PC-3 (cell line): ENCODE measurements at regions not wholly inside any gene's neighbourhood (a gene's known extent, or its start where the extent isn't known, plus 50 kb on each side); places are given as distances from the start of the nearest gene placed in this dataset.

ENCODE experiments used
- ATAC-seq: fragments of 200-7000 bp; cut with Tn5 transposase; 2 replicates; pipeline ENCODE4 v1.9.1; 2020; ENCODE audit warnings: mild to moderate bottlenecking, moderate library complexity
- BruUV-seq: library from RNA; stranded (reverse); fragments of 400-500 nt; replicated peaks from 2 replicates; lab custom pipeline; 2021; lab: Mats Ljungman, UMichigan
- CTCF ChIA-PET: fragments of 300-600 bp; sonication (Branson Sonifier 250); formaldehyde crosslinking; loops from one replicate; lab custom pipeline; 2022; ENCODE audit warnings: antibody characterized with exemption; lab: Charles Lee
- POLR2A ChIA-PET: fragments of 300-600 bp; sonication (Branson Sonifier 250); formaldehyde crosslinking; loops from one replicate; lab custom pipeline; 2022; ENCODE audit warnings: antibody characterized with exemption; ENCODE audit not compliant: unreplicated experiment; lab: Charles Lee
- DNase-seq: peaks from one replicate; pipeline ENCODE4 v3.0.0-alpha.2; 2015
- H2AFZ ChIP-seq: fragments of 300-600 bp; sonication (generic); 2 replicates; pipeline ENCODE4 v1.6.0; 2016; ENCODE audit warnings: antibody characterized with exemption, low read length
- H3F3A ChIP-seq: fragments of 300-600 bp; sonication (generic); one replicate; pipeline ENCODE4 v1.6.0; 2017; ENCODE audit warnings: antibody characterized with exemption, low read length, control low read depth, mild to moderate bottlenecking; ENCODE audit not compliant: unreplicated experiment
- H3K27ac ChIP-seq: fragments of 300-600 bp; sonication (generic); 2 replicates; pipeline ENCODE4 v1.5.1; 2016; ENCODE audit warnings: mild to moderate bottlenecking, low read length
- H3K27me3 ChIP-seq: fragments of 300-600 bp; sonication (generic); 2 replicates; pipeline ENCODE4 v1.6.1; 2016; ENCODE audit warnings: low read length, mixed read lengths
- H3K36me3 ChIP-seq: fragments of 300-600 bp; sonication (generic); 2 replicates; pipeline ENCODE4 v1.6.1; 2016; ENCODE audit warnings: low read depth, mixed run types, low read length, mixed read lengths
- H3K4me1 ChIP-seq: fragments of 300-600 bp; sonication (generic); 2 replicates; pipeline ENCODE4 v1.5.1; 2016; ENCODE audit warnings: low read length; ENCODE audit not compliant: insufficient read depth
- H3K4me2 ChIP-seq: fragments of 300-600 bp; sonication (generic); 2 replicates; pipeline ENCODE4 v1.6.0; 2016; ENCODE audit warnings: low read length
- H3K4me3 ChIP-seq: fragments of 300-600 bp; sonication (generic); 2 replicates; pipeline ENCODE4 v1.5.1; 2016; ENCODE audit warnings: mild to moderate bottlenecking, low read length, mixed read lengths
- H3K79me2 ChIP-seq: fragments of 300-600 bp; sonication (generic); 2 replicates; pipeline ENCODE4 v1.6.1; 2017; ENCODE audit warnings: low read length, mixed read lengths
- H3K9ac ChIP-seq: fragments of 300-600 bp; sonication (generic); 2 replicates; pipeline ENCODE4 v1.6.0; 2016; ENCODE audit warnings: mild to moderate bottlenecking, low read length
- H3K9me2 ChIP-seq: fragments of 300-600 bp; sonication (generic); replicated peaks from 2 replicates; pipeline ENCODE4 v1.6.1; 2016; ENCODE audit warnings: mixed run types, low read length, mixed read lengths
- H3K9me3 ChIP-seq: fragments of 300-600 bp; sonication (generic); 2 replicates; pipeline ENCODE4 v1.6.1; 2016; ENCODE audit warnings: low read length, mixed read lengths
- H4K20me1 ChIP-seq: fragments of 300-600 bp; sonication (generic); 2 replicates; pipeline ENCODE4 v1.6.1; 2016; ENCODE audit warnings: low read length, mixed read lengths
- EZH2 ChIP-seq: fragments of 300-600 bp; sonication (generic); IDR thresholded peaks from one replicate; pipeline ENCODE4 v1.6.1; 2017; ENCODE audit warnings: antibody characterized with exemption, mild to moderate bottlenecking, low read length; ENCODE audit not compliant: unreplicated experiment
- EZH2phosphoT487 ChIP-seq: fragments of 300-600 bp; sonication (generic); IDR thresholded peaks from 2 replicates; pipeline ENCODE4 v1.6.1; 2018; ENCODE audit warnings: mild to moderate bottlenecking, antibody characterized with exemption, low read length, borderline replicate concordance
- intact Hi-C: fragments of 100-400 bp; cut with micrococcal nuclease; formaldehyde crosslinking; loops from 2 replicates; pipeline ENCODE4 v1.9.0; 2023
- TF ChIP-seq, protein P1 (sequence below): fragments of 300-600 bp; sonication (generic); conservative IDR thresholded peaks from 2 replicates; pipeline ENCODE4 v1.5.1; 2017; ENCODE audit warnings: antibody characterized with exemption, low read depth, mild to moderate bottlenecking, low read length

DNA sequence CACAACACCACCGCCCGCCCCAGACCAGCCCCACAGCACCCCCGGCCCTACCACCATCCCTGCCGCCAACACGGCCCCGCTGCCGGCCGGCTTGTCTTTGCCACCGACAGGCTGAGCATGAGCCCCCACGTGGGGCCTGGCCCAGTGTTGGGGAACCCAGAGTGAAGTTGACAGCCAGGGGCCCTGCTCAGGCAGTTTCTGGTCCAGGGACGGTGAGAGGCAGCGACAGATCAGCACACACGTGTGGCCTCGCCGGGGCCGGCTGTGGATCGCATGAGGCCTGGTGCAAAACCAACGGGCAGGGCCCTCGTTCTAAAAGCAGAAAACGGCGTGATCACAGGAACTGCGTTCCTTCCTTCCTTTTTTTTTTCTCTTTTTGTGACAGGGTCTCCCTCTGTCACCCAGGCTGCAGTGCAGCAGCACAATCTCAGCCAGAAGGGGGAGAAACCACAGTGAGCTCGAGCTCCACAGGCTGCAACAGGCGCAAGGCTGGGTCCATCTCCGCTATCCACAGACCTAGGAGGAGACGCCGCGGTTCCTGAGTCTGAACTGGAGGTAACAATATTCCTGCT, 50.5 kb upstream of the FBRSL1 start:
- ChIA-PET CTCF (no interaction called here), POLR2A (interaction anchor here (0.5 kb wide), 1 partner anchor 107 kb away, joined by 3 read pairs; no protein-coding TSS in a partner anchor)
- H3K9me2 ChIP-seq: no peaks in the 10 kb centered on the region
- no peak for ATAC-seq
- no peak overlapping the region for H3K4me2 ChIP-seq
- no peaks in the 10 kb centered on the region; the same call in 1 of the 2 replicates for H3K4me1 ChIP-seq
- H3K36me3 ChIP-seq: no peaks in the 10 kb centered on the region
- H3K27ac ChIP-seq: no peak overlapping the region
- no peak overlapping the region for H2AFZ ChIP-seq
- no peaks in the 10 kb centered on the region for H3K9me3 ChIP-seq
- no TSS peak for BruUV-seq
- no peak overlapping the region for H3K4me3 ChIP-seq
- intact Hi-C loops: no loop called here
- no peak for TF ChIP-seq EZH2phosphoT487
- no peak for TF ChIP-seq EZH2
- TF ChIP-seq, protein P1, sequence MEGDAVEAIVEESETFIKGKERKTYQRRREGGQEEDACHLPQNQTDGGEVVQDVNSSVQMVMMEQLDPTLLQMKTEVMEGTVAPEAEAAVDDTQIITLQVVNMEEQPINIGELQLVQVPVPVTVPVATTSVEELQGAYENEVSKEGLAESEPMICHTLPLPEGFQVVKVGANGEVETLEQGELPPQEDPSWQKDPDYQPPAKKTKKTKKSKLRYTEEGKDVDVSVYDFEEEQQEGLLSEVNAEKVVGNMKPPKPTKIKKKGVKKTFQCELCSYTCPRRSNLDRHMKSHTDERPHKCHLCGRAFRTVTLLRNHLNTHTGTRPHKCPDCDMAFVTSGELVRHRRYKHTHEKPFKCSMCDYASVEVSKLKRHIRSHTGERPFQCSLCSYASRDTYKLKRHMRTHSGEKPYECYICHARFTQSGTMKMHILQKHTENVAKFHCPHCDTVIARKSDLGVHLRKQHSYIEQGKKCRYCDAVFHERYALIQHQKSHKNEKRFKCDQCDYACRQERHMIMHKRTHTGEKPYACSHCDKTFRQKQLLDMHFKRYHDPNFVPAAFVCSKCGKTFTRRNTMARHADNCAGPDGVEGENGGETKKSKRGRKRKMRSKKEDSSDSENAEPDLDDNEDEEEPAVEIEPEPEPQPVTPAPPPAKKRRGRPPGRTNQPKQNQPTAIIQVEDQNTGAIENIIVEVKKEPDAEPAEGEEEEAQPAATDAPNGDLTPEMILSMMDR: no peak
- DNase-seq: no peak
- no peak overlapping the region for H3K9ac ChIP-seq
- H3F3A ChIP-seq: no peaks in the 10 kb centered on the region
- H3K27me3 ChIP-seq: peaks cover 18% of the 10 kb centered on the region
- no peaks in the 10 kb centered on the region for H4K20me1 ChIP-seq
- no peaks in the 10 kb centered on the region for H3K79me2 ChIP-seq

DNA sequence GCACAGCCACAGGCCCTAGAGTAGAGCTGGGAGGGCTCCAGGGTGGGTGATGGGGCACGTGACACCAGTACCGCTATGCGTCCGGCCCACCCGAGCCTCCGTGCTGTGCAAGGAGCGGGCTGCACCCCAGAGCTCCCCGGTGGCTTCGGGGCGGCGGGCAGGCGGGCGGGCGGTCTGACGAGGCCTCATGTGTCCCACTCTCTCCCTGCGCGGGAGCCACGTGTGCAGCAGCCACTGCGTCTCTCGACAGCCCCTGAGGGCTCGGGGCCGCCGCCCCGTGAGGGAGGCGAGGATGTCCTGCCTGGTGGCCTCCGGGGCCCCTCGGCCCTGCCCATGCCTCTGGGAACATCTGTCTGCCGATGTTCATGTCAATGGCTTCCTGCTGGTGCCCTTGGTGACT, 51.2 kb upstream of the FBRSL1 start:
- Histone ChIP-seq H3K9me2 (no peaks in the 10 kb centered on the region), H3K9me3 (no peaks in the 10 kb centered on the region), H3K36me3 (no peaks in the 10 kb centered on the region), H3K27ac (no peak overlapping the region), H2AFZ (no peak overlapping the region), H4K20me1 (no peaks in the 10 kb centered on the region), H3K79me2 (no peaks in the 10 kb centered on the region), H3K4me1 (peaks cover under 1% of the 10 kb centered on the region), H3F3A (no peaks in the 10 kb centered on the region), H3K9ac (no peak overlapping the region), H3K27me3 (peaks cover 18% of the 10 kb centered on the region), H3K4me2 (no peak overlapping the region), H3K4me3 (no peak overlapping the region)
- no TSS peak for BruUV-seq
- ChIA-PET CTCF (no interaction called here), POLR2A (no interaction called here)
- DNase-seq: no peak
- TF ChIP-seq, protein P1: no peak
- TF ChIP-seq EZH2phosphoT487 (no peak), EZH2 (no peak)
- intact Hi-C loops: no loop called here
- no peak for ATAC-seq

DNA sequence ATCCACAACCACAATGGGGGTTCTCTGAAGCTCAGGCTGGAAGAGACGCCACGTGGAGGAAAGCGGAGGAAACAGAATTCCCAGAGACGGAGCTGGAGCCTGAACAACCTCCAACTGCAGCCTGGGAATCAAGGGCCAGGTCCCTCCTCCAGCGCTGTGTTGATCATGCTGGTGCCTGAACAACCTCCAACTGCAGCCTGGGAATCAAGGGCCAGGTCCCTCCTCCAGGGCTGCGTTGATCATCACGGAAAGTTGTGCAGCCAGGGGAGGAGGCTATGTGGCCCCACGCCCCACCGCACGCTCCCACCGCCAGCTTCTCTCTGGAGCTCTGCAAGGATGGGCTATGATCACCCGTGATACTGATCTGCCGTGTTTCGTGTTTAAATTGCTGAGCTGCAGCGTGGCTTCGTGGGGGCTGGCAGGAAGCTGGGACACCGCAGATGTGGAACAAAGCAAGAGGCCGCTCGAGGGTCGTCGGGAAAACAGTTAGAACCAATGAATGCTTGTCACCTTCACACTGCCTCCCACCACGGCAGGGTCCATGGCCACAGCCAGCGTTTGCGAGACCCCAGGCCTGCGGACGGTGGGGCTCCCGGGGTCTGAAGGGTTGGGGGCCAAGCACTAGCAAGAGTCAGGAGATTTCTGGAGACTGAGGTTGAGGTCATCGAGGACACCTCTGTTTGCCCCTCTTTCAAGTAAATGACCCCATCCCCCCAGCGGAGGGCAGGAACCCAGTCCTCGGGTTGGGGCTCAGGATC, 51.8 kb upstream of the FBRSL1 start:
- Histone ChIP-seq H3K4me3 (no peak overlapping the region), H3K9me2 (no peaks in the 10 kb centered on the region), H3K4me2 (no peak overlapping the region), H3K9me3 (no peaks in the 10 kb centered on the region), H3K79me2 (no peaks in the 10 kb centered on the region), H3F3A (no peaks in the 10 kb centered on the region), H2AFZ (no peak overlapping the region), H3K9ac (no peak overlapping the region), H4K20me1 (no peaks in the 10 kb centered on the region), H3K27me3 (peaks cover 18% of the 10 kb centered on the region), H3K27ac (no peak overlapping the region), H3K36me3 (no peaks in the 10 kb centered on the region), H3K4me1 (peaks cover 5% of the 10 kb centered on the region)
- ChIA-PET POLR2A (no interaction called here), CTCF (no interaction called here)
- ATAC-seq (no peak), DNase-seq (no peak)
- no TSS peak for BruUV-seq
- TF ChIP-seq, protein P1: no peak
- TF ChIP-seq EZH2: no peak
- TF ChIP-seq EZH2phosphoT487: no peak
- intact Hi-C loops: no loop called here
